ENCODE measurements at regions not wholly inside any gene's neighbourhood (a gene's known extent, or its start where the extent isn't known, plus 50 kb on each side); places are given as distances from the start of the nearest gene placed in this dataset.

DNA sequence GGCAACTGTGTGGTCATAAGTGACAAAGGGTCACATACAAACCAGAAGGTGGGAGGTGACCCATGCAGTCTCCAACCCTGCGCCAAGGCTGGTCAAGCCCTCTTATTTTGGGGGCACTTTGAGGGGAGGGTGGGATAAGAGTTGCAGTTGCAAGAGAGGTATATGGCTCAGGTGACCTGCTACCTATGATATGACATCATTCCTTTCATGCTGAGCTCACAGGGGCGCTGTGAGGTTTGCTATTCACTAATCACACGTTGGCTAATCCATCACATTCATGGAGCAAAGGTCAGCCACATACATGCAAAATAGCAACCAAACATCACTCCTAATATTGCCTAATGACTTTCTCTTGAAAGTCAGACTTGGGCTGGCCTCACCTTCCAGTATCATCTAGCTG is 72.0 kb upstream of the PAXBP1 start:
- no peaks in the 10 kb centered on the region for H3K4me1 Mint-ChIP-seq (ENCODE audit: low read depth)
- Histone ChIP-seq H3K4me3 (ENCODE audit: low read length) (no peak overlapping the region), H3K4me1 (ENCODE audit: insufficient read depth, low read length) (no peaks in the 10 kb centered on the region), H3K27me3 (ENCODE audit: control insufficient read depth in 1 of 2, insufficient read depth in 2 of 2, low read length in 2 of 2) (peaks cover 0 to 3% of the 10 kb centered on the region in 2 experiments), H3K36me3 (ENCODE audit: insufficient read depth, low read length) (no peaks in the 10 kb centered on the region), H3K9me3 (ENCODE audit: control insufficient read depth in 1 of 2, insufficient read depth in 1 of 2, low read length in 2 of 2) (no peaks in the 10 kb centered on the region), H3K27ac (ENCODE audit: low read depth in 1 of 2, low read length in 2 of 2) (no peak overlapping the region)
- DNase-seq (no peak), ATAC-seq (ENCODE audit: poor library complexity) (no peak)
- intact Hi-C loops (cut with DNase I, micrococcal nuclease) = no loop called here
- H3K27me3 Mint-ChIP-seq = peaks cover 22% of the 10 kb centered on the region
- H3K9me3 Mint-ChIP-seq = no peaks in the 10 kb centered on the region
- H3K36me3 Mint-ChIP-seq (ENCODE audit: low read depth) = no peaks in the 10 kb centered on the region
- no peak for TF ChIP-seq CTCF (IDR thresholded peaks at IDR 0.05)
- ChIA-PET POLR2A (no interaction called here), CTCF (no interaction called here)
- H3K27ac Mint-ChIP-seq = no peak overlapping the region
- no peak overlapping the region for H3K4me3 Mint-ChIP-seq

GRCh38 chr21:32844076-32844475 is 72.5 kb upstream of the PAXBP1 start:
- peaks cover 0 to 3% of the 10 kb centered on the region in 2 experiments for H3K27me3 ChIP-seq (ENCODE audit: control insufficient read depth in 1 of 2, insufficient read depth in 2 of 2, low read length in 2 of 2)
- H3K9me3 Mint-ChIP-seq = no peaks in the 10 kb centered on the region
- H3K27ac Mint-ChIP-seq = no peak overlapping the region
- H3K9me3 ChIP-seq (ENCODE audit: control insufficient read depth in 1 of 2, insufficient read depth in 1 of 2, low read length in 2 of 2) = no peaks in the 10 kb centered on the region
- ATAC-seq (ENCODE audit: poor library complexity) (no peak), DNase-seq (no peak)
- no peaks in the 10 kb centered on the region for H3K36me3 Mint-ChIP-seq (ENCODE audit: low read depth)
- no peak overlapping the region for H3K4me3 ChIP-seq (ENCODE audit: low read length)
- H3K27ac ChIP-seq (ENCODE audit: low read depth in 1 of 2, low read length in 2 of 2) = no peak overlapping the region
- H3K4me1 Mint-ChIP-seq (ENCODE audit: low read depth) = no peaks in the 10 kb centered on the region
- ChIA-PET CTCF (no interaction called here), POLR2A (no interaction called here)
- no peak overlapping the region for H3K4me3 Mint-ChIP-seq
- no peak for TF ChIP-seq CTCF (IDR thresholded peaks at IDR 0.05)
- H3K27me3 Mint-ChIP-seq = peaks cover 19% of the 10 kb centered on the region
- no peaks in the 10 kb centered on the region for H3K36me3 ChIP-seq (ENCODE audit: insufficient read depth, low read length)
- H3K4me1 ChIP-seq (ENCODE audit: insufficient read depth, low read length) = no peaks in the 10 kb centered on the region
- intact Hi-C loops (cut with DNase I, micrococcal nuclease) = no loop called here

DNA sequence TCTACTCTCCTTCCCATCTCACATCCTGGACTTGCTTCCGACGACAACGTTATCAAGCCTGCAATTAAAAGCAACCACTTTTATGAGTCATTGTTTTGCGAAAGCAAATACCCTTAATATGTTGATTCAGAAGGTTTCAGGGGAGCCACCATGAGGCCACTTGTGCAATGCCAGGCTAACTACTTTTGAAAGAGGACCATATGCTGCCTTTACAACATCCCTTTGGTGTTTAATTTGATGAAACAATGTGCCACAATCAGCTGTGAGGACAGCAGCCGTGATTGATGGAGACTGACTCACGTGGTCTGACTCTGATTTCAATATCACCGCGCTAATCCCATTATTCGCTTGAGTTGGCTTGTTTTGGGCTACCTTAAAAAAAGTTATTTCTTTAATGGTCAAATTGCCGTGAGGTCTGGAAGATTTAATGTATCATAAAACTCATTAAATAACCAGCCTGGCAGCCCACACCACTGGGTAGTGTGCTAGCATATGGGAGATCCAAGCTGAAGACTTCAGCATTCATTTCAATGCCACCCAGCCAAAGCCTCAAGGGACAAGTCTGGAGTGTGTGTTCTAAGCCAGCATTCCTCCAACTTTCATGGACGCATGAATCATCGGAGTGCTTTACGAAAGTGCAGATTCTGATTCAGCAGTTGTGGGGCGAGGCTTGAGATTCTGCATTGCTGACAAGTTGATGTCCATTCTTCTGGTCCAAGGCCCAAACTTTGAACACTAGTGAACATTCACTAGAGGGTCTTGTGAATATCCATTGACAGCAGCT is 73.3 kb upstream of the PAXBP1 start:
- Mint-ChIP-seq H3K4me1 (ENCODE audit: low read depth) (no peaks in the 10 kb centered on the region), H3K27ac (no peak overlapping the region), H3K9me3 (no peaks in the 10 kb centered on the region), H3K27me3 (peaks cover 21% of the 10 kb centered on the region), H3K36me3 (ENCODE audit: low read depth) (no peaks in the 10 kb centered on the region), H3K4me3 (no peak overlapping the region)
- H3K4me3 ChIP-seq (ENCODE audit: low read length) = no peak overlapping the region
- no peak for DNase-seq
- no peak overlapping the region for H3K27ac ChIP-seq (ENCODE audit: low read depth in 1 of 2, low read length in 2 of 2)
- H3K4me1 ChIP-seq (ENCODE audit: insufficient read depth, low read length) = no peaks in the 10 kb centered on the region
- ATAC-seq (ENCODE audit: poor library complexity) = no peak
- H3K27me3 ChIP-seq (ENCODE audit: control insufficient read depth in 1 of 2, insufficient read depth in 2 of 2, low read length in 2 of 2) = peaks cover 0 to 3% of the 10 kb centered on the region in 2 experiments
- intact Hi-C loops (cut with DNase I, micrococcal nuclease) = no loop called here
- H3K36me3 ChIP-seq (ENCODE audit: insufficient read depth, low read length) = no peaks in the 10 kb centered on the region
- CTCF ChIA-PET = no interaction called here
- TF ChIP-seq CTCF (IDR thresholded peaks at IDR 0.05) = no peak
- no peaks in the 10 kb centered on the region for H3K9me3 ChIP-seq (ENCODE audit: control insufficient read depth in 1 of 2, insufficient read depth in 1 of 2, low read length in 2 of 2)
- POLR2A ChIA-PET = interaction anchor here (0.6 kb wide), 1 partner anchor 96 kb away, joined by 3 read pairs; no protein-coding TSS in a partner anchor

Measured in CD4-positive, alpha-beta T cell (primary cell).